GM23338 (cell line): ENCODE measurements at regions not wholly inside any gene's neighbourhood (a gene's known extent, or its start where the extent isn't known, plus 50 kb on each side); places are given as distances from the start of the nearest gene placed in this dataset.

Source experiments
- CREB1 ChIP-seq: fragments of 250-450 bp; sonication (Bioruptor Pico); IDR thresholded peaks from 2 replicates; pipeline ENCODE4 v1.5.0; 2020; ENCODE audit warnings: low read depth, mild to moderate bottlenecking, moderate library complexity
- CTCF ChIP-seq, 2 experiments: fragments of 200-600 bp in 1 of 2; sonication (generic) in 1 of 2; conservative IDR thresholded peaks; 2 replicates each; pipeline versions ENCODE4 v1.5.1 to v1.6.1; 2016 to 2017; ENCODE audit warnings: antibody characterized with exemption in 2 of 2, low read depth in 2 of 2, mild to moderate bottlenecking in 2 of 2, moderate library complexity in 1 of 2
- ETS1 ChIP-seq: IDR thresholded peaks from 2 replicates; pipeline ENCODE4 v1.6.1; 2016; ENCODE audit warnings: antibody characterized with exemption
- EZH2 ChIP-seq: fragments of 200-600 bp; sonication (generic); IDR thresholded peaks from one replicate; pipeline ENCODE4 v1.8.0; 2017; ENCODE audit warnings: antibody characterized with exemption, mild to moderate bottlenecking, low read depth; ENCODE audit not compliant: unreplicated experiment
- EZH2phosphoT487 ChIP-seq: fragments of 200-600 bp; sonication (generic); IDR thresholded peaks from one replicate; pipeline ENCODE4 v1.8.1; 2018; ENCODE audit warnings: antibody characterized with exemption; ENCODE audit not compliant: unreplicated experiment
- JUNB ChIP-seq: IDR thresholded peaks from one replicate; pipeline ENCODE4 v1.6.1; 2016; ENCODE audit warnings: antibody characterized with exemption; ENCODE audit not compliant: unreplicated experiment
- POLR2AphosphoS5 ChIP-seq: IDR thresholded peaks from 2 replicates; pipeline ENCODE4 v1.6.1; 2016; ENCODE audit warnings: antibody characterized with exemption, low read depth
- REST ChIP-seq: IDR thresholded peaks from one replicate; pipeline ENCODE4 v1.6.1; 2018; ENCODE audit warnings: antibody characterized with exemption; ENCODE audit not compliant: unreplicated experiment
- STAT1 ChIP-seq: IDR thresholded peaks from one replicate; pipeline ENCODE4 v1.6.1; 2016; ENCODE audit warnings: antibody characterized with exemption; ENCODE audit not compliant: unreplicated experiment
- ZNF114 ChIP-seq: fragments of 250-450 bp; sonication (Bioruptor Pico); IDR thresholded peaks from 2 replicates; pipeline ENCODE4 v1.5.0; 2020; ENCODE audit warnings: mild to moderate bottlenecking, moderate library complexity
- ZNF331 ChIP-seq: fragments of 250-450 bp; sonication (Bioruptor Pico); IDR thresholded peaks from 2 replicates; pipeline ENCODE4 v1.5.0; 2020; ENCODE audit warnings: low read depth, mild to moderate bottlenecking, moderate library complexity

- TF ChIP-seq POLR2AphosphoS5: no peak
- TF ChIP-seq CTCF (conservative IDR thresholded peaks at IDR 0.05; ENCODE audit: low read depth in 2 of 2): no peak
- TF ChIP-seq EZH2: no peak
- no peak for TF ChIP-seq EZH2phosphoT487
- no peak for TF ChIP-seq ETS1
- no peak for TF ChIP-seq JUNB
- TF ChIP-seq REST: no peak
- TF ChIP-seq ZNF331: no peak
- TF ChIP-seq CREB1 (CRISPR knock-in tag): no peak
- TF ChIP-seq STAT1: no peak
- no peak for TF ChIP-seq ZNF114 (CRISPR knock-in tag)
Observed at GRCh38 chr7:131250331-131250730, 77.3 kb upstream of the MKLN1 start.
